SKM-1 treated with dmso at 0.1 percent for 144 hours (cell line): ENCODE measurements at regions not wholly inside any gene's neighbourhood (a gene's known extent, or its start where the extent isn't known, plus 50 kb on each side); places are given as distances from the start of the nearest gene placed in this dataset.
"Not testable (repeated sequence)": the region's sequence is repeated elsewhere in the genome, so short reads cannot be mapped to it uniquely, and the experiment has no call there.

Source experiments
- DNase-seq: peaks from one replicate; lab custom pipeline; 2025; ENCODE audit not compliant: unreplicated experiment; lab: John Stamatoyannopoulos, UW

- DNase-seq, result no peak
Measured at GRCh38 chr4:116180157-116180601, 905.2 kb downstream of the TRAM1L1 start.

GRCh38 chr4:116151371-116151770 lies 934.0 kb downstream of the TRAM1L1 start:
- not testable (repeated sequence) for DNase-seq

GRCh38 chr4:116150152-116150551 lies 935.2 kb downstream of the TRAM1L1 start:
- no peak for DNase-seq

- DNase-seq, result no peak
Measured at GRCh38 chr4:116143198-116143597, 942.2 kb downstream of the TRAM1L1 start.

GRCh38 chr4:116132946-116133345 lies 952.4 kb downstream of the TRAM1L1 start:
- DNase-seq, result no peak

GRCh38 chr4:116126794-116127193 lies 958.6 kb downstream of the TRAM1L1 start:
- no peak for DNase-seq

DNA sequence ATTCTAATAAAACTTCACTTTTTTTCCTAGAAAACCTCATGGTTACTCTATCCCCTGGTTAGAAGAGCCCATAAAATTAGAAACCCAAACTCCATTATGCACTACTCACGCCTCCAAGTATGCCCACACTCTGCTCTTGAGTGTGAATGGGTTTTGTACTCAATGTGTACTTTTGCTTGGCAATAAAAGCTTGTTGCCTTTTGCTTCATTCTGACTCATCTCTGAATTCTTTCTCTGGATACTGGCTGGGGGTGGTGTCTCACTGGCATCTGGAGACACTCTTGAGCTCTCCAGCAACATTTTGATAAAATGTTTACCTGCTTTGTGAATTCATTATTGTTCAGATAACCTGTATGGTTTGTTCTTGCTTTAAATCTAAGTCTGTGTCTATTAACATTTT lies 963.3 kb downstream of the TRAM1L1 start:
- no peak for DNase-seq

DNA sequence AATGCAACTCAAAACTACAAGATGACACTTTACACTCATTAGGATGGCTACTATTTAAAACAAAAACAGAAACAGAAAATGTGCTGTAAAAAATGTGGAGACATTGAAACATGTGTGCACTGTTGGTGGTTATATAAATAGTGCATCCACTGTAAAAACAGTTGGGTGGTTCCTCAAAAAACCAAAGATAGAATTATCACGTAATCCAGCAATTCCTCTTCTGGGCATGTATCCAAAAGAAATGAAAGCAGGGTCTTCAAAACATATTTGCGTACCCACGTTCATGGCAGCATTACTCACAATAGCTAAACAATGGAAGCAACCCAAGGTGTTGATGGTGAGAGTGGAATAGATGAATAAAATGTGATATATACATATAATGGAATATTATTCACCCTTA lies 967.2 kb downstream of the TRAM1L1 start:
- no peak for DNase-seq

DNA sequence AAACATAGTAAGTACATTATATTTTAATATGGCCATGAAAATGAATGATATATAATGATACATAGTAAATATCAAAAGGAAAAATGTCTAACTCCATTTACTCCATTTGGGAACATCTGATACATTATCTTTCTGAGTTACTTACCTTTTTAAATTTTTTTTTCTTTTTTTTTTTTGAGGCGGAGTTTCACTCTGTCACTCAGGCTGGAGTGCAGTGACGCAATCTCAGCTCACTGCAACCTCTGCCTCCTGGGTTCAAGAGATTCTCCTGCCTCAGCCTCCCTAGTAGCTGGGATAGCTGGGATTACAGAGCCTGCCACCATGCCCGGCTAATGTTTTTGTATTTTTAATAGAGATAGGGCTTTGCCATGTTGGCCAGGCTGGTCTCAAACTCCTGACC lies 972.5 kb downstream of the TRAM1L1 start:
- DNase-seq, result not testable (repeated sequence)

DNA sequence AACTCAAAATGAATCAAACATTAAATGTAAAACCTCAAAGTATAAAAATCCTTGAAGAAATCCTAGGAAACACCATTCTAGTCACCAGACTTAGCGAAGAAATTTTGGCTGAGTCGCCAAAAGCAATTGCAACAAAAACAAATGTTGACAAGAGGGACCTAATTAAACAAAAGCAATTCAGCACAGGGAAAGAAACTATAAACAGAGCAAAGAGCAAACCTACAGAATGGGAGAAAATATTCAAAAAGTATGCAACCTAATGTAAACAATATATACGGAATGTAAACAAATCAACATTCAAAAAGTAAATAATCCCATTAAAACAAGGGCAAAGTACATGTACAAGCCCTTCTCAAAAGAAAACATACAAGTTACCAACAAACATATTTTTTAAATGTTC lies 974.7 kb downstream of the TRAM1L1 start:
- no peak for DNase-seq

- DNase-seq, result no peak
Measured at GRCh38 chr4:116108606-116109005, 976.8 kb downstream of the TRAM1L1 start.

- DNase-seq, result no peak
Measured at GRCh38 chr4:116101321-116101720, 984.1 kb downstream of the TRAM1L1 start.

- DNase-seq, result no peak
Measured at GRCh38 chr4:116099596-116099995, 985.8 kb downstream of the TRAM1L1 start.

GRCh38 chr4:116097353-116097752 lies 983.9 kb upstream of the NDST4 start:
- DNase-seq, result not testable (repeated sequence)

- no peak for DNase-seq
Measured at GRCh38 chr4:116092961-116093360, 979.5 kb upstream of the NDST4 start.

GRCh38 chr4:116088771-116089170 lies 975.4 kb upstream of the NDST4 start:
- DNase-seq, result no peak

DNA sequence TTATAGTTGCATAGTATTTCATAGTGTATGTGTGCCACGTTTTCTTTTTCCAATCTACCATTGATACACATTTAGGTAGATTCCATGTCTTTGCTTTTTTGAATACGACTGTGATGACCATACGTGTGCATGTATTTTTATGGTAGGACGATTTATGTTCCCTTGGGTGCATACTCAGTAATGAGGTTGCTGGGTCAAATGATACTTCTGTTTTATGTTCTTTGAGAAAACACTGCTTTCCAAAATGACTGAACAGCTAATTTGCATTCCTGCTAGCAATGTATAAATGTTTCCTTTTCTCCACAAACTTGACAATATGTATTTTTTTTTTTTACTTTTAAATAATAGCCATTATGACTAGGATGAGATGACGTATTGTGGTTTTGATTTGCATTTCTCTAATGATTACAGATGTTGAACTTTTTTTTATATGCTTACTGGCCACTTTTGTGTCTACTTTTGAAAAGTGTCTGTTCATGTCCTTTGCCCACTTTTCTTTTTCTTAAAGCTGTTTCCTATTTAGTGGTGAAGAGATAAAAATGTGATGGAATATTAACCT lies 969.5 kb upstream of the NDST4 start:
- no peak for DNase-seq

DNA sequence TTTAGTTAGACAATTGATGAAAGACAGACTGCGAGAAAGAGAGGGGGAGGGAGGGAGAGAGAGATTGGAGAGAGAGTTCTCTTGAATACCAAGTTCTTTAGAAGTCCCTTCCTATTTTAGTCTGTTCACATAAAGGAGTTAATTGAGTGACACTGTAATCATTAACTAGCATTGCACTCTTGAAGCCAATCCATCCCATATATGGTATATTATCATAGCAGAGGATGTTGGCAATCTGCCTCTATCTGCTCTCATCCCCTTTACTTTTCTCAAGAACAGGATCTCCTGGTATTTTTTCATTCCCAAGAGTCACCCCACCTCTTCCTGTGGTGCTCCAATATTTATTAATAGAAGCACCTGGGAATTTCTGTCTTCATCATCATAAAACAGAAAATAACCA lies 959.6 kb upstream of the NDST4 start:
- DNase-seq, result no peak

GRCh38 chr4:116070283-116070682 lies 956.9 kb upstream of the NDST4 start:
- no peak for DNase-seq

GRCh38 chr4:116066711-116067245 lies 953.4 kb upstream of the NDST4 start:
- no peak for DNase-seq

- no peak for DNase-seq
Measured at GRCh38 chr4:116064331-116064730, 950.9 kb upstream of the NDST4 start.

DNA sequence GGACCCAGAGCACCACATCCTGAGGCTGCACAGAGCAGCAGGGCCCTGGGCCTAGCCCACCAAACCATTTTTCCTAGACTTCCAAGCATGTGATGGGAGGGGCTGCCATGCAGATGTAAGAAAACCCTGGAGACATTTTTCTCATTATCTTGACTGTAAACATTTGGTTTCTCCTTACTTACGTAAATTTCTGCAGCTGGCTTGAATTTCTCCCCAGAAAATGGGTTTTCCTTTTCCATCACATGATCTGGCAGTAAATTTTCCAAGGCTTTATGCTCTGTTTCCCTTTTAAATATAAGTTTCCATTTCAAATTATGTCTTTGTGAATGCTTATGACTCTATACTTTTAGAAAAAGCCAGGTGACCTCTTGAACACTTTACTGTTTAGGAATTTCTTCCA lies 945.9 kb upstream of the NDST4 start:
- DNase-seq, result no peak

DNA sequence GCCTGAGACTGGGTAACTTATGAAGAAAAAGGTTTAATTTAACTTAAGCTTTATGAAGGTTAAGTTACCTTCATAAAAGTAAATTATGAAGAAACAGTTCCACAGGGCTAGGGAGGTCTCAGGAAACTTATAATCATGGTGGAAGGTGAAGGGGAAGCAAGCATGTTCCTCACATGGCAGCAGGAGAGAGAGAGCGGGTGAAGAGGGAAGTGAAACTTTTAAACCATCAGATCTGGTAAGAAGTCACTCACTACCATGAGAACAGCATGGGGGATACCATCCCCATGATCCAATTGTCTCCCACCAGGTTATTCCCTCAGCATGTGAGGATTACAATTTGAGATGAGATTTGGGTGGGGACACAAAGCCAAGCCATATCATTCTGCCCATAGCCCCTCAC lies 944.7 kb upstream of the NDST4 start:
- DNase-seq, result no peak
